ENCODE measurements at regions not wholly inside any gene's neighbourhood (a gene's known extent, or its start where the extent isn't known, plus 50 kb on each side); places are given as distances from the start of the nearest gene placed in this dataset.
"Not testable (repeated sequence)": the region's sequence is repeated elsewhere in the genome, so short reads cannot be mapped to it uniquely, and the experiment has no call there.

- DNase-seq (ENCODE audit: low read depth), result no peak
Measured at GRCh38 chr10:129042776-129043595, 424.1 kb upstream of the MGMT start.

GRCh38 chr10:129043691-129044090 lies 423.4 kb upstream of the MGMT start:
- no peak for DNase-seq (ENCODE audit: low read depth)

GRCh38 chr10:129045599-129045998 lies 421.4 kb upstream of the MGMT start:
- DNase-seq (ENCODE audit: low read depth), result no peak

GRCh38 chr10:129046065-129046681 lies 420.9 kb upstream of the MGMT start:
- no peak for DNase-seq (ENCODE audit: low read depth)

DNA sequence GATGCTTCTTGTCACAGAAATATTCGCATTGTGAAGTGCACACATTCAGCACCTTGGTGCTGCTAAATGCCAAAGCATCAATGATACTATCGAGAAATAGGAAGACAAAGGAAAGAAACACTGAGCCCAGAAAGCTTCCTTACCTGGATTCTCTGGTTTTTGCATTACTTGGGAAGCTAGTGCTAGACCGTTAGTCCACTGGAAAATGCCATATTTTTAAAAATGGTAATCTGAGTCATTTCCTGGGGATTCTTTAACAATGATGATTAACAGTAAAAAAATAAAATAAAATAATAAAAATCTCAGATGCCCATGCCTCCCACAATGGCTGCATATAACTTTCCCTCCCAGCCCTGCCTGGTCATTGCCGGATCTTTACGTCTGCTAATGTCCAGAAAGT lies 420.1 kb upstream of the MGMT start:
- DNase-seq (ENCODE audit: low read depth), result no peak

DNA sequence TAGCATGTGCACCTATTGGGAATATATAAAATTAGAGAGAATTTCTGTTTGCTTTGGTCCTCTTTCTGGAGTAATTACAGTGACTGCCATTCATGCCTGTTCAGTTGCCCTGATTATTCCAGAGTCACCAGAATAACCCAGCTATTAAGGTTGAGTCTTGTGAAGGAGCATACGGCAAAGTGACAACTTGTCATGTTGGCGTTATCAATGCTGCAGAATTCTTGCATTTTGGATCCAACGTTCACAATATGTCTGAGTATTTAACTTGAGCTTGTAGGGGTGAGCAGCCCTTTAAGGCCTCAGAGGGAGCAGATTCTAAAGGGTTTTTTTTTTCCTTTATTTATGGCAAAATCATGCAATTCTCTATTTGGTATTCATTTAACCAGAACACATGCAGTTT lies 419.4 kb upstream of the MGMT start:
- no peak for DNase-seq (ENCODE audit: low read depth)

DNA sequence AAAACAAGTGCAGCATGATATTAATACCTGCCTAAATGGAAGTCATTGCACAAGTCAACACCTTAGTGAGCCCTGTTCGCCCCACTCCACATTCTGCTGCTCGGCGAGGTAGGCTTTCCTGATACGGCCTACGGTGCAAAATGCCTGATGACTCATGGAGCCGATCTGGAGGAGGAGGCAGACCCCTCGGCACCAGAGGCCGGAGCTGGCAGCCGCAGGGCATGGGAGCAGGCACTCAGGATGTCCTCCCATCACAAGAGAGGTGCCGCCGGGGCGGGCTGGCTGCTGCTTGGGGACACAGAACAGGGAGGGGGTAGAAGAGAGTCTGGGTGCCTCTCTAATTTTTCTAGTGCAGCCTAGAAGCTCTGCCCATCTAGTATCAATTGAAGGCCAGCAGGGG lies 418.5 kb upstream of the MGMT start:
- no peak for DNase-seq (ENCODE audit: low read depth)

GRCh38 chr10:129049501-129049900 lies 417.5 kb upstream of the MGMT start:
- DNase-seq (ENCODE audit: low read depth), result no peak

GRCh38 chr10:129055225-129055624 lies 411.8 kb upstream of the MGMT start:
- DNase-seq (ENCODE audit: low read depth), result no peak

GRCh38 chr10:129055986-129056385 lies 411.1 kb upstream of the MGMT start:
- DNase-seq (ENCODE audit: low read depth), result no peak

DNA sequence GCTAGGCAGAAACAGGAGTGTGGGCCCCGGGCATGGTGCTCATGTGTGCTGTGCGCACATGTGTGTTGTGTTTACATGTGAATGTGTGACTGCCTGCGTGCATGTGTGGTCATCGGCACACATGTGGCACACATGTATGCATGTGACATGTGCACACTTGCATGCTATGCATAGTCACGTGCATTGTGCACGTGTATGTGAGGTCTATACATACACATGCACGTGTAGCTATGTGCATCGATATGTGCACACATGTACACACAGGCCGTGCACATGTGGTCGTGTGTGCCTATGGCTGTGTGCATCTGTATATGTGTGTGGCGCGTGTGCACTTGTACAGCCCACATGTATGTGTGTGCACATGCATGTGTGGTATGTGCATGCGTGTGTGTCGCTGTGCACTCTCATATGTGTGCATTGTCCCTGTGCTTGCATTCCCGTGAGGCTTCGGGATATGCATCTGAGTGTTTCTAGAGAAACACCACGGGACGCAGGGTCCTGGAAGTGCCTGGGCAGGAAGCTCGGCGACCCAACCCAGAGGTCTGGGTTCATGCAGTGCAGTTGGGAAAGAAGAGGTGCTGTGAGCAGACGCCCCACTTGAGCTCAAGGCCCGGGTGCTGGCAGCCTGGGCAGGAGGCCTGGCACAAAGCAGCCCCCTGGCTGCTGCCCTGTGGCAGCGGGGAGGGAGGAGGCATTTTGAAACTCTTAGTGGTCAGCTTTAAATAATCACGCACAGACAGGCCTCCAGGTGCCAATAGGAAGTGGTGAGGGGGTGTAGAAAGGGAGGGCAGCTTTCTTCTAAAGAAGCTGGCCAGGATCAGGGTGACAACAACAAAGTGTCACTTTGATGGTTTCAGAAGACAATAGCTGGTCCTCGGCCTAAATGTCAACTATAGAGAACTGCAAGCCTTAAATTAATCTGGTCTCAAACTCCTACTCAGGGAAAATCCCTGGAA lies 410.0 kb upstream of the MGMT start:
- no peak for DNase-seq (ENCODE audit: low read depth)

GRCh38 chr10:129057856-129058663 lies 409.0 kb upstream of the MGMT start:
- DNase-seq (ENCODE audit: low read depth), result no peak

DNA sequence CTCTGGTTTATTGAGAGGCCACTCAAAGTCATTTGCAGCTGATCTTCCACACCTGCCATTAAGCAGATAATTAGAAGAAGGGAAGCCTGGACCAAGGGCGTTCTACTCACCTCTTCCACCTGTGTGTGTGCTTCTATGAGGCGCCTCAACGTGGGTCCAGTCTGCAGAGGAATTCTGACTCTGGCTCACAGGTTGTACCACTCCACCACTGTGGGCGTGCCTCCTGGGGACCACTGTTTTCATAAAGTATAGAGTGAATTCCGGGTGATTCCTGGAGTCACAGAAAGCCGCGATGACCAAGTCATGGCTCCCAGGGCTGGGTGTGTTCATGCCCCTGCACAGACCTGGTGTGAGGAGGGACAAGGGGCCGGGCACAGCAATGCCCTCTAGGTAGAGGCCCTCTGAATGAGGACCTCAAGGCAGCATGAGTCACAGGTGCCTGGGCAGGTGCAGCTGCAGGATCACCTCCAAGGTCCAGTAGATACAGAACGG lies 408.3 kb upstream of the MGMT start:
- no peak for DNase-seq (ENCODE audit: low read depth)

DNA sequence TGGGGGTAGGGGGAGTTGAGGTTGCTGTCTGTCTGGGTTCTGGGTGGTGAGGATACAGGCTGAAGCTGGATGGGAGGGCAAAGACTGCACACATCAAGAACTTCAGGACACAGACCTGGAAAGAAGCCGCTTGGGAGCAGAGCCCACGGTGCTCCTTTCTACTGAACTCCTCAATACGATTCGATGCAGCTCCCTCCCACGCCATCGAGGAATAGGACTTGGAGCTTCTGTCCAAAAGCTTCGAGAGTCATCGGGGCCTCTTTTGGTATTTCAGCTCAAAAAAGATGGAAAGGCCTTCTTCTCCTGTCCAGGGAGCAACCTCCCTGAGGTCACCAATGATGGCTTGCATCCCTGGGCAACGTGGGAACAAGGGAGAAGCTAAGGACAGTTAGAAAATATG lies 407.1 kb upstream of the MGMT start:
- DNase-seq (ENCODE audit: low read depth), result no peak

- no peak for DNase-seq (ENCODE audit: low read depth)
Measured at GRCh38 chr10:129063212-129063611, 403.8 kb upstream of the MGMT start.

- no peak for DNase-seq (ENCODE audit: low read depth)
Measured at GRCh38 chr10:129063877-129064276, 403.2 kb upstream of the MGMT start.

- DNase-seq (ENCODE audit: low read depth), result not testable (repeated sequence)
Measured at GRCh38 chr10:129066529-129066928, 400.5 kb upstream of the MGMT start.

- DNase-seq (ENCODE audit: low read depth), result not testable (repeated sequence)
Measured at GRCh38 chr10:129071411-129071810, 395.6 kb upstream of the MGMT start.

- no peak for DNase-seq (ENCODE audit: low read depth)
Measured at GRCh38 chr10:129074939-129075338, 392.1 kb upstream of the MGMT start.

DNA sequence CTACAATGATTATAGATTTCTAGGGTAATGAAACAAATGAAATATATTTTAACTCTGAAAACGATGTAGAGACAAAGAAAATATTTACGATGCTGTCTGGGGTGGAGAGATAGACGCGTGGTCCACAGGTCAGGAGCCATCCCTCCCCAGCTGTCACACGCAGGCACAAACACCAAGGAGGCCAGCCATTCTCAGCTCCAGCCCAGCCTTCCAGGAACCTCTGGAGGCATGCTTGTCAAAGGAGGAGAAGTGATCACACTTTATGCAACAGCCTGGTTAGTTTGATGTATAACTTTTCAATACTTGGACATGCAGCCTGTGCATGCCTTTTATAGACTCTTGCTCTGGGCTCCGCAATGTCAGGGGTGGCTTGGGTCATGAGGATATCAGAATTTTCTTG lies 391.5 kb upstream of the MGMT start:
- no peak for DNase-seq (ENCODE audit: low read depth)

DNA sequence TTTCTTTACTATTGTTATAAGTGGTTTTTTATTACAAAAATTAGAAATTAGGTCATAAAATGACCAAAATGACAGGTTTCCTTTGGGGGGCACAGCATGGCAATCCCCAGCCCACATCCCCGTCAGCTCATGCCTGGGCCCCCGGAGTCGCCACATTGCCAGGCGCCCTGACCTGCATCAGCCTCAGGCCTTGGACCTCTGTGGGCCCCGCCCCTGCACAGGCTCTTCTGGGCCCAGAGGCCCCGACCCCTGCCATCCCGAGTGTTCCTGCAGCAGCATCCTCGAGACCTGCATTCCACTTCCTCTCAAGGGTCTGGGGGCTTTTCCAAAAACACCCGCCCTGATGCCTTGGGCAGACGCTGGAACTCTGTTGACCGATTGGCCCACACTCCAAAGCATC lies 391.1 kb upstream of the MGMT start:
- no peak for DNase-seq (ENCODE audit: low read depth)

GRCh38 chr10:129078346-129078745 lies 388.7 kb upstream of the MGMT start:
- DNase-seq (ENCODE audit: low read depth), result no peak

Data from HS-5 (cell line).